ENCODE measurements at regions not wholly inside any gene's neighbourhood (a gene's known extent, or its start where the extent isn't known, plus 50 kb on each side); places are given as distances from the start of the nearest gene placed in this dataset.

DNA sequence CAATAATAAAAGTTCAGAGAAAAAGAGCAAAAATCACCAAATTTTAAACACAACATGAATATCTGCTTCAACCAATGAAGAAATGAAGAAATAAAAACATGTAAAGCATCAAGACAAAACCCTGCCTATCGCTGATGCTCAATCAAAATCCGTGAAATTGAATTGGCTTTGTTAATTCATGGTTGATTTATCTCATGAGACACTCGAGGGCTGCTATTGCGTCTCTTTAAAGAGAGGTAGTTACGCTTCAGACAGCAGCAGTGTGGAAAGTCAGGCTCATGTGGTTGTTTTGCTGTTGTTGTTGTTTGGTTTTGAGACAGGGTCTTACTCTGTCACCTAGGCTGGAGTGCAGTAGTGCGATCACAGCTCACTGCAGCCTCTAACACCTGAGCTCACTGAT lies 65.5 kb upstream of the RGS7 start:
- TF ChIP-seq EZH2phosphoT487 (IDR thresholded peaks at IDR 0.05; ENCODE audit: low read length) (no peak), EZH2 (optimal IDR thresholded peaks at IDR 0.05; ENCODE audit: low read depth, low read length) (no peak)
- TF ChIP-seq, protein P1, sequence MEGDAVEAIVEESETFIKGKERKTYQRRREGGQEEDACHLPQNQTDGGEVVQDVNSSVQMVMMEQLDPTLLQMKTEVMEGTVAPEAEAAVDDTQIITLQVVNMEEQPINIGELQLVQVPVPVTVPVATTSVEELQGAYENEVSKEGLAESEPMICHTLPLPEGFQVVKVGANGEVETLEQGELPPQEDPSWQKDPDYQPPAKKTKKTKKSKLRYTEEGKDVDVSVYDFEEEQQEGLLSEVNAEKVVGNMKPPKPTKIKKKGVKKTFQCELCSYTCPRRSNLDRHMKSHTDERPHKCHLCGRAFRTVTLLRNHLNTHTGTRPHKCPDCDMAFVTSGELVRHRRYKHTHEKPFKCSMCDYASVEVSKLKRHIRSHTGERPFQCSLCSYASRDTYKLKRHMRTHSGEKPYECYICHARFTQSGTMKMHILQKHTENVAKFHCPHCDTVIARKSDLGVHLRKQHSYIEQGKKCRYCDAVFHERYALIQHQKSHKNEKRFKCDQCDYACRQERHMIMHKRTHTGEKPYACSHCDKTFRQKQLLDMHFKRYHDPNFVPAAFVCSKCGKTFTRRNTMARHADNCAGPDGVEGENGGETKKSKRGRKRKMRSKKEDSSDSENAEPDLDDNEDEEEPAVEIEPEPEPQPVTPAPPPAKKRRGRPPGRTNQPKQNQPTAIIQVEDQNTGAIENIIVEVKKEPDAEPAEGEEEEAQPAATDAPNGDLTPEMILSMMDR (IDR thresholded peaks at IDR 0.05; ENCODE audit: low read length): no peak

Data from MM.1S (cell line).